ENCODE measurements at regions not wholly inside any gene's neighbourhood (a gene's known extent, or its start where the extent isn't known, plus 50 kb on each side); places are given as distances from the start of the nearest gene placed in this dataset.

GRCh38 chr1:69139007-69139406 lies 428.7 kb upstream of the LRRC7 start:
- TF ChIP-seq CTCF (IDR thresholded peaks at IDR 0.05) (no peak), POLR2AphosphoS5 (IDR thresholded peaks at IDR 0.05) (no peak), POLR2A (IDR thresholded peaks at IDR 0.05) (no peak)

Data from gastroesophageal sphincter (tissue), 3 donors.